SU-DHL-6 (cell line): ENCODE measurements at regions not wholly inside any gene's neighbourhood (a gene's known extent, or its start where the extent isn't known, plus 50 kb on each side); places are given as distances from the start of the nearest gene placed in this dataset.

Experiments
- H2AFZ ChIP-seq: fragments of 200-600 bp; sonication (generic); 2 replicates; pipeline ENCODE4 v1.6.1; 2014; ENCODE audit warnings: low read depth, mild to moderate bottlenecking, moderate library complexity, mixed read lengths, antibody characterized with exemption, low read length; ENCODE audit not compliant: severe bottlenecking
- H3F3A ChIP-seq: fragments of 200-600 bp; shearing (Covaris generic); 2 replicates; pipeline ENCODE4 v1.6.0; 2016; ENCODE audit warnings: antibody characterized with exemption, mild to moderate bottlenecking; ENCODE audit not compliant: insufficient read depth
- H3K27ac ChIP-seq: fragments of 200-600 bp; sonication (generic); 2 replicates; pipeline ENCODE4 v1.5.1; 2016; ENCODE audit warnings: low read depth, mild to moderate bottlenecking, low read length, moderate library complexity, mixed read lengths
- H3K27me3 ChIP-seq: fragments of 200-600 bp; sonication (generic), shearing (Covaris generic); 2 replicates; pipeline ENCODE4 v1.6.0; 2014; ENCODE audit warnings: mild to moderate bottlenecking, low read length
- H3K36me3 ChIP-seq: fragments of 200-600 bp; sonication (generic); 2 replicates; pipeline ENCODE4 v1.6.1; 2014; ENCODE audit warnings: mild to moderate bottlenecking, low read length, mixed read lengths
- H3K4me2 ChIP-seq: fragments of 300-600, 200-600 bp; shearing (Covaris generic), sonication (generic); 2 replicates; pipeline ENCODE4 v1.6.0; 2014; ENCODE audit warnings: low read length, low read depth, mild to moderate bottlenecking; ENCODE audit not compliant: poor library complexity, severe bottlenecking
- H3K4me3 ChIP-seq: fragments of 200-600 bp; sonication (generic); 2 replicates; pipeline ENCODE4 v1.5.1; 2014; ENCODE audit warnings: antibody characterized with exemption, low read length, mild to moderate bottlenecking, mixed read lengths; ENCODE audit not compliant: insufficient read depth, poor library complexity, severe bottlenecking
- H3K79me2 ChIP-seq: fragments of 200-600 bp; sonication (generic); 2 replicates; pipeline ENCODE4 v1.6.1; 2014; ENCODE audit warnings: mild to moderate bottlenecking, low read length, moderate library complexity; ENCODE audit not compliant: insufficient read depth
- H3K9ac ChIP-seq: fragments of 200-600 bp; sonication (generic); 2 replicates; pipeline ENCODE4 v1.7.0; 2014; ENCODE audit warnings: mild to moderate bottlenecking, low read length
- H3K9me2 ChIP-seq: fragments of 200-600 bp; sonication (generic); replicated peaks from 2 replicates; pipeline ENCODE4 v1.6.1; 2014; ENCODE audit warnings: low read length; ENCODE audit not compliant: insufficient read depth
- H3K9me3 ChIP-seq: fragments of 200-600 bp; sonication (generic); 2 replicates; pipeline ENCODE4 v1.6.1; 2014; ENCODE audit warnings: low read length, mixed read lengths; ENCODE audit not compliant: insufficient read depth
- H4K20me1 ChIP-seq: fragments of 200-600 bp; sonication (generic); 2 replicates; pipeline ENCODE4 v1.6.1; 2014; ENCODE audit warnings: low read depth, mild to moderate bottlenecking, antibody characterized with exemption, low read length, moderate library complexity, mixed read lengths
- CTCF ChIP-seq: fragments of 200-600 bp; sonication (generic); IDR thresholded peaks from one replicate; pipeline ENCODE4 v1.5.1; 2017; ENCODE audit warnings: antibody characterized with exemption, mild to moderate bottlenecking, low read length, moderate library complexity; ENCODE audit not compliant: insufficient read depth, poor library complexity, severe bottlenecking
- EZH2phosphoT487 ChIP-seq: fragments of 200-600 bp; sonication (generic), shearing (Covaris generic); conservative IDR thresholded peaks from 2 replicates; pipeline ENCODE4 v1.6.1; 2018; ENCODE audit warnings: mild to moderate bottlenecking, antibody characterized with exemption, low read length, moderate library complexity, mixed read lengths

- no peak overlapping the region for H3K9ac ChIP-seq
- no peaks in the 10 kb centered on the region for H3K27me3 ChIP-seq
- no peaks in the 10 kb centered on the region for H4K20me1 ChIP-seq
- no peaks in the 10 kb centered on the region for H3F3A ChIP-seq
- H3K4me3 ChIP-seq, result no peak overlapping the region
- H3K4me2 ChIP-seq, result no peak overlapping the region
- TF ChIP-seq CTCF, result no peak
- TF ChIP-seq EZH2phosphoT487, result no peak
- no peak overlapping the region for H3K27ac ChIP-seq
- H3K9me2 ChIP-seq, result no peaks in the 10 kb centered on the region
- H2AFZ ChIP-seq, result no peak overlapping the region
- H3K36me3 ChIP-seq, result no peaks in the 10 kb centered on the region
- no peaks in the 10 kb centered on the region for H3K79me2 ChIP-seq
- H3K9me3 ChIP-seq, result no peaks in the 10 kb centered on the region
These were observed 160.8 kb upstream of the VCX3A start for GRCh38 chrX:6695717-6696116.

GRCh38 chrX:6694977-6695376 lies 160.1 kb upstream of the VCX3A start:
- Histone ChIP-seq H3K4me3 (no peak overlapping the region), H4K20me1 (no peaks in the 10 kb centered on the region), H2AFZ (no peak overlapping the region), H3K4me2 (no peak overlapping the region), H3K79me2 (no peaks in the 10 kb centered on the region), H3K9ac (no peak overlapping the region), H3K9me3 (no peaks in the 10 kb centered on the region), H3K9me2 (no peaks in the 10 kb centered on the region), H3K36me3 (no peaks in the 10 kb centered on the region), H3K27me3 (no peaks in the 10 kb centered on the region), H3K27ac (no peak overlapping the region), H3F3A (no peaks in the 10 kb centered on the region)
- TF ChIP-seq EZH2phosphoT487 (no peak), CTCF (no peak)

- TF ChIP-seq CTCF, result no peak
- no peak for TF ChIP-seq EZH2phosphoT487
- Histone ChIP-seq H3K4me3 (no peak overlapping the region), H3K9ac (no peak overlapping the region), H3K27ac (no peak overlapping the region), H3K4me2 (no peak overlapping the region), H3K79me2 (no peaks in the 10 kb centered on the region), H3K9me2 (no peaks in the 10 kb centered on the region), H3K36me3 (no peaks in the 10 kb centered on the region), H3K9me3 (no peaks in the 10 kb centered on the region), H4K20me1 (no peaks in the 10 kb centered on the region), H2AFZ (no peak overlapping the region), H3F3A (no peaks in the 10 kb centered on the region), H3K27me3 (no peaks in the 10 kb centered on the region)
These were observed 159.3 kb upstream of the VCX3A start for GRCh38 chrX:6694221-6694620.

- no peaks in the 10 kb centered on the region for H3K36me3 ChIP-seq
- TF ChIP-seq EZH2phosphoT487 (no peak), CTCF (no peak)
- H3K4me2 ChIP-seq, result no peak overlapping the region
- H3K4me3 ChIP-seq, result no peak overlapping the region
- H3K27ac ChIP-seq, result no peak overlapping the region
- H4K20me1 ChIP-seq, result no peaks in the 10 kb centered on the region
- H3K9me2 ChIP-seq, result no peaks in the 10 kb centered on the region
- H3K9me3 ChIP-seq, result no peaks in the 10 kb centered on the region
- no peaks in the 10 kb centered on the region for H3F3A ChIP-seq
- no peaks in the 10 kb centered on the region for H3K27me3 ChIP-seq
- H3K9ac ChIP-seq, result no peak overlapping the region
- H2AFZ ChIP-seq, result no peak overlapping the region
- no peaks in the 10 kb centered on the region for H3K79me2 ChIP-seq
These were observed 158.1 kb upstream of the VCX3A start for GRCh38 chrX:6693051-6693450.
